HG02610 (cell line): ENCODE measurements at regions not wholly inside any gene's neighbourhood (a gene's known extent, or its start where the extent isn't known, plus 50 kb on each side); places are given as distances from the start of the nearest gene placed in this dataset.
"Not testable (repeated sequence)": the region's sequence is repeated elsewhere in the genome, so short reads cannot be mapped to it uniquely, and the experiment has no call there.

Source experiments
- ATAC-seq: cut with Tn5 transposase; IDR thresholded peaks from one replicate; pipeline ENCODE4 v1.9.1; 2021; ENCODE audit warnings: mild to moderate bottlenecking, moderate library complexity; ENCODE audit not compliant: unreplicated experiment

DNA sequence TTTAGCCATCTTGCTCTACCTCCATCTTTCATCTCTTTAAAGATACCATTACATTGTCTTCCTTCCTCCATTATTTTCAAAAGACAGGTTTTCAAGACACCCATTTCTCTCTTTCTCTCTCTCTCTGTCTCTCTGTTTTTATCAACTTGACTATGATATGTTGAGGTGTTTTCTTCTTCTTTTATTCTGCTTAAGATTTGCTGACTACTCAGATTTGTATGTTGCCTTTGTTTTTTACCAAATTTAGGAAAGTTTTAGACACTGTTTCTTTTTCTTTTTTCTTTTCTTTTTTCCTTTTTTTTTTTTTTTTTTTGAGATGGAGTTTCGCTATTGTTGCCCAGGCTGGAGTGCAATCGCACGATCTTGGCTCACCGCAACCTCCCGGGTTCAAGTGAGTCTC lies 647.5 kb upstream of the VRK2 start:
- ATAC-seq: no peak

DNA sequence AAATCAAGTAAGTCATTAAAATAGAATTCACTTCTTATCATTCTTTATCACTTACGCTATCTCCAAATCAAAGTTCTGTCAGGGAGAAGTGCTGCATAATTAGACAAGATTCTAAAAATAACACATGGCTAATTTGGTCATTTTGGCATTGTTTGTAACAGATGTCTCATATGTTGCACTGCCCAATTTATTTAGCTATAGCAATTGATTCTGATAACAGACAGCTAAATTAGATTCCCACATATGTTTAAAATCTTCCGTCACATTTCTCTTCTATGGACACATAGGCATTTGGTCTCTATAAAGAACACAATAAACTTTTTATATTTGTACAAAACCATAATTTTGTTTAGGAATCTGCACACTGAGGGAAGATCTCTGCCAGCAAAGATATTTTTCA lies 644.5 kb upstream of the VRK2 start:
- ATAC-seq: no peak

DNA sequence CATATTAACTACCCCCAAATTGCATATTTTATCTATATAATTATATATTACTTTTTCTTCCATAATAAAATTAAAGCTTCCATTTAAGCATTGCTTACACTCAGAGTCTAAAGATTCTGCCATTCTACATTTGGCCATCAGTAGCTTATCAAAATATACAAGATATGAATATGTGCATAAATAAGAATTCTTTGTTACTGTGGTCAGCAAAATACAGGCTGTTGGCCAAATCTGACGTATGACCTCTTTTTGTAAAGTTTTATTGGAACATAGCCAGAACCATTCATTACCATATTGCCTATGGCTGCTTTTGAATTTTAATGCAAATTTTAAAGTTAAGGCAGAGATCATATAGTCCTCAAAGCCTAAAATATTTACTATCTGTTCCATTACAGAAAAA lies 643.9 kb upstream of the VRK2 start:
- ATAC-seq: no peak

DNA sequence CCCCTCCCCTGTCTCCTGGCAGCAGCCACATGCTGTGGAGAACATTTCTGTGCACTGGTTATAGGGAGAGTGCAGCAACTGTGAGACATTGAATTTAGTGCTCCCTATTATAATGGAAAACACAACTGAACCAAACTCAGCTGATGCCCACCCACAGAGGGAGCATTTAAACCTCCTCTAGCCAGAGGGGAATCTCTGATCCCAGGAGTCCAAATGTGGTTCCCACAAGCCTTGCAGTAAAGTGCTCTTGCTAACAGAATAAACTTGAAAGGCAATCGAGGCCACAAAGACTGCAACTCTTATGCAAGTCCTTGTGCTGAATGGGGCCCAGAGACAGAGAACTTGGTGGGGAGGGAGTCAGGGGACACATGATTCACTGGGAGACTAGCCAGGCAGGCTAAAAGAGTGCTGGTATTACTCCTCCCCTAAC lies 638.8 kb upstream of the VRK2 start:
- ATAC-seq: no peak

DNA sequence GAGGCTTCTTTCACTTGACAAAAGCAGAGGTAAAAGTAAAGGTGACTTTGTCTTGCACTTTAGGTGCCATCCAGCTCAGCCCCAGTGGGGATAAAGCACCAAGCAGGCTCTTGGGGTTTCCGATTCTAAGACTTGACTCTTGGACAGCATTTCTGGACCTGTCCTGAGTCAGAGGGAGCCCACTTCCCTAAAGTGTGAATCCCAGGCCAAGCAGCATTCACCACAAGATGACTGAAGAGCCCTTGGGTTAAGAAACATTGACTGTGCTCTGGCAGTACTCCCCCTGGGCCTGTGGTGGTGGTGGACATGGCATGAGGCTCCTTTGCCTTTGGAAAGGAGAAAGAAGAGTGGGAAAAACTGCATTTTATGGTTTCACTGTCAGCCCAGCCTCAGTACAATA lies 638.0 kb upstream of the VRK2 start:
- no peak for ATAC-seq

DNA sequence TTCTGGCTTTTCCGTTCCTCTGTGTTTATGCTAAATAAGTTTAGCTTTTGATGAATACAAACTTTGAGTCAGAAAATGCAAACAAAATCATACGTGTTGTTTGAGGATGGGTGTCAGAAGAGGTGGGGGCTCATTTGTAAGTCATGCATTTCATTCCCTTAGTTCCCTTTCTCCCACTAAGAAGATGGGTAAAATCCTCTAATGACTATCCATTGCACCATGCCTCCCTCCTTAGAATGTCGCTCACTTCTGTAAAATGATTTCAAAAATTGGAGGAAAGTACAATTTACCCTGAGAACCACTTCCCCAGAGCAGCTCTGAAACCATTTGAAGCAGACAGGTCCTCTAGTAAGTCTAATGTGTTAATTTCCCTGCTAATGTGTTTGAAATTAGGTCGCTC lies 629.6 kb upstream of the VRK2 start:
- ATAC-seq: no peak

DNA sequence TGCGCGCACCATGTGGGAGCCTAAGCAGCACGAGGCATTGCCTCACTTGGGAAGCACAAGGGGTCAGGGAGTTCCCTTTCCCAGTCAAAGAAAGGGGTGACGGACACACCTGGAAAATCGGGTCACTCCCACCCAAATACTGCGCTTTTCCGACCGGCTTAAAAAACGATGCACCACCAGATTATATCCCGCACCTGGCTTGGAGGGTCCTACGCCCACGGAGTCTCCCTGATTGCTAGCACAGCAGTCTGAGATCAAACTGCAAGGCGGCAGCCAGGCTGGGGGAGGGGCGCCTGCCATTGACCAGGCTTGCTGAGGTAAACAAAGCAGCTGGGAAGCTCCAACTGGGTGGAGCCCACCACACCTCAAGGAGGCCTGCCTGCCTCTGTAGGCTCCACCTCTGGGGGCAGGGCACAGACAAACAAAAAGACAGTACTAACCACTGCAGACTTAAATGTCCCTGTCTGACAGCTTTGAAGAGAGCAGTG lies 627.7 kb upstream of the VRK2 start:
- not testable (repeated sequence) for ATAC-seq

DNA sequence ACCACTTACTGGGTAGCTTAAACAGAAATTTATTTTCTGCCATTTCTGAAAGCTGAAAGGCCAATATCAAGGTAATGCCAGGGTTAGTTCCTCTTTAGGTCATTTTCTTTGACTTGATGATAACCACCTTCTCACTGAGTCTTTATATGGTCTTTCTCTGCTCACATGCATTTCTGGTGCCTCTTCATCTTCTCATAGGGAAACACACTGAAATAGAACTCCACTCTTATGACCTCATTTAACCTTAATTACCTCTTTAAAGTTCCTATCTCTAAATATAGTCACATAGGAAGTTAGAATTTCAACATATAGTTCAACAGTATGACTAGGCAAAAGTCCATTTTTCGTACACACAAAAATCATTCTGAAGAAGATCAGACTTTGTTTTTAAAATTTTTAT lies 616.8 kb upstream of the VRK2 start:
- no peak for ATAC-seq

DNA sequence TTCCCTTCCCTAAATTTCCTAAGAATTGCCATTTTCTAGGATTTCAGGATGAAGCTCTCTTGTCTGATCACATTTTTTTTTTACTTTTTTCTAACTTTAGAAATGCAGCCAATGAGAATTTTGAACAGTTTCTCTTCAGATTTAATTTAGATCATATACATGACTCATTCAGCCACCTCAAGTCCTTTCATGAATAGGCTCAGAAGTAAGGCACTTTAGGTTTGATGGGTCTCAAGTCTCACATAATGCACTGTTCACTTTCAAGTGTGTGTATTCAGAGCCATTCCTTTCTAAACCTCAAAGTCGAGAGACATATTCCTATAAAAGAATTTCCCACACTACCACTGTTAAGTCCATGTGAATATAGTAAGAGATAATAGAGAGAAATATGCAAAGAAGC lies 614.1 kb upstream of the VRK2 start:
- no peak for ATAC-seq

DNA sequence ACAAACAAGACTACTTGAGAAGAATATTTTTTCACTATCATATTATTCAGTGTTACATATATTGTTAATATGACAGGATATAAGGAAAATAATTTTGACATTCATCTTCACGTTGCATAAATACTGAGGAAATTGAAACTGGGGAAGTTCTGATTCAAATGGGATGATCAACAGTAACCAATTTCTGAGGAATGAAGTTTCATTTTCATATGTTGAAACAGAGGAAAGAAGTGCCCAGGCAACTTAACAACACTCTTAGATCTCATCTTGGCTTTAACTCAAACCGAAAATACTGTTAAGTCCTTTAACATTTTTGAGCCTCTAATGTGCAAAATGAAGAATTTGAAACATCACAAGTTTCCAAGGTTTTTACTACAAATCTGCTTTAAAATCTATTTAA lies 612.2 kb upstream of the VRK2 start:
- no peak for ATAC-seq

DNA sequence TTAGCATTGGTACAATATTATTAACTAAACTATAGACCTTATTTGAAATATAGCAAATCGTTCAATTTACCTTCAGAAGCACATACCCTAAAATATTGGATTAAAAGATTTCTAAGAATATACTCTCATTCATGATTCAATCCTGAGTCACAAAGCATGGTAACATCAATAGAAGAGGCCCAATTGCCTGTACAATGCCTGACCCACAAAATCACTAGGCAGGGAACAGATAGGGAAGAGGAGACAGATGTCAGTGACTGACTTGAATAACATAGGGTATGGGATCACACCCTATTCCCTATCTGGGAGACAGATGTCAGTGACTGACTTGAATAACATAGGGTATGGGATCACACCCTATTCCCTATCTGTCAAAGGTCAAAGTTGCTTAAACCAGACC lies 611.6 kb upstream of the VRK2 start:
- no peak for ATAC-seq

DNA sequence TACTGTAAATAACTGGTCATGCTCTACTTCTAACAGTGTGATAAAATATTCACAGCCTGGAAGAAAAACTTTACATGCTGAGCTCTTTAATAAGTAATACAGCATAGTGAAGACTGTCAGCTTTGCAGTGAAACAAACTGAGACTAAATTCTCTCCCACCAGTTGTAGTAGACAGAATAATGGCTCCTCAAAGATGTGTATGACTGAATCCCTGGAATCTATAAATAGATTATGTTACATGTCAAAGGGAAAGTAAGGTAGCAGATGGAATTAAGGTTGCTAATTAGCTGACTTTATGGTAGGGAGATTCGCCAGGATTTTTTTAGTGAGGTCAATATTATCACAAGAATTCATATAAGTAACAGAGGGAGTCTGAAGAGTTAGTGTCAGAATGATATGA lies 609.5 kb upstream of the VRK2 start:
- ATAC-seq: no peak

DNA sequence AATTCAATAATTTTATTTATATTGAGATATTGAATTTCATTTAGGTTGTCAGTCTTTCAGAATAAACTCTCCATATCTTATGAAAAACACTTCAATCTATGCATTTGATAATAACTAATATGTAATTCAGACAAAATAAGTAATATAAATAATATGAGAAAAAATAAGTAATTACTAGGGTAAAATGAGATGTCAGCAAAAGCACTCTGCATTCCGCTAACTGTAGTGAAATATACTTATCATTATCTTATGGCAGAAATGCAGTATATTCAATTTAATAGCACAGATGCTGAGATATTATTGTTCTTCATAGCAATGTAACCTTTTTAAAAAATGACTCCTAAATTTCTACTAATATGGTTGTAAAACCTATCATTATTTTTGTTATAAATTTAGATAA lies 606.2 kb upstream of the VRK2 start:
- no peak for ATAC-seq

DNA sequence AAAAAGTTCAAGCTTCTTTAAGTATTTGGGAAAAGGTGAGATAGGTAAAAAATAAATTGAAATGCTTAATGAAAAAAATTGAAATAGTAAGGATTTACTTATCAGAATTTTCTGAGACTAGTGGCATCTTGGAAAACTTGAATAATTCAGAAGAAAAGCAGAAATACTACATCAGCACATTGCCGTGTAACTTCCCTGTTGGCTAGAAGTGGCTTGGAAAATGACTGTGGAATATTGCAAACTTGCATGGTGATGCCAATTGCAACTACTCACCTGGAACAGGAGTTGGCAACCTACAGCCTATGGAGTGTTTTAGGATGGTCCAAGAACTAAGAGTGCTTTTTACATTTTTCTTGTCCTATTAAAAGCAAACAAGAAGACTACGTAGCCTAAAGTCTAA lies 603.5 kb upstream of the VRK2 start:
- no peak for ATAC-seq

DNA sequence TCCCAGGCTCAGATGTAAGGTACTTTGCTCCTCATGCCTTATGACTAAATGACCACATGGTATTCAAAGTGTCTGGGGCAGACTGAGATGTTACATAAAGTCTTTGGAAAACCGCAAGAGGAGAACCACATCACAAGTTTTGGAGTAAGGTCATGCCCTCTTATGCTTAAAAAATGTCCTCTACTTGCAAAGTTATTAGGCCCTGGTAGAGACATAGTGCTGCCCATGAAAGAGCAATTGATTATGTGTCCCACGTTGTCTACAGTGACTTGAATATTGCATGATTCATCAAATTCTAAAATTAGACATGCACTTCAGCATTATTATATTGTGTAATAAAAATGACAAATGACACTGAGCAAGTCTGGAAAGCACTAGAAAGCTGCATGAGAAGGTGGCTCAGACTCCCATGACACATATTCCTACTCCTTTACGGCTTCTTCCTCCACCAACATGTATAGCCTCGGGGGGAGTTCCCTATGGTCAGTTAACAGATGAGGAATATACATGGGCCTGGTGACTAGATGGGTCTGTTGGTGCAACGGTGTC lies 602.6 kb upstream of the VRK2 start:
- ATAC-seq: no peak

DNA sequence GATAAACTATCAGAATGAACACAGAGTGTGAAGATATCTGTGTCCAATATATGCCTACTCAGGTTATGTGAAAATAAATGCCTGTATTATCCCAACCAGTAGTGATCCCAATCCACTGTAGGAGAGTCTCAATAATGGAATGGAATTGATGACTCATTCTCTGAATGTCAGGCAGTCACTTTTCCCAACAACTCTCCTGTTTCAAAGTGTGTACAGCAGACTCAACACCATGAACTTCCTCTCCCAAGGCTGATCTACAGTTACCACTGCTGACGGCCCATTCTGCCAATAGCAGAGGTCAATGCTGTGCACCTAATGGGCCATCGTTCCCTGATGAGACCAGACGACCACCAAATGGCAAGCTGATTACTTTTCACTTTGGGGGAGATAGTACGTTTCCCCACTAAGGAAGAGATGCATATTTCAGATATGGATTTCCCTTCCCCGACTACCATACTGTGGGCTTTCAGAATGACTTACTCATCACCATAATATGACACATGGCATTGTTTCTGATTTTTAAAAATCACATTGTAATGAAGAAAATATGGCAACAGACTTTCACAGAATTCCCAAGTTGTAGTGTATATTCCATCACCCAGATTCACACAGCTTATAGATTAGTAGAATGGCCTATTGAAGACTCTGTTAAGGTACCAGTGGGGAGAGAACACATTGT lies 601.7 kb upstream of the VRK2 start:
- ATAC-seq: no peak

DNA sequence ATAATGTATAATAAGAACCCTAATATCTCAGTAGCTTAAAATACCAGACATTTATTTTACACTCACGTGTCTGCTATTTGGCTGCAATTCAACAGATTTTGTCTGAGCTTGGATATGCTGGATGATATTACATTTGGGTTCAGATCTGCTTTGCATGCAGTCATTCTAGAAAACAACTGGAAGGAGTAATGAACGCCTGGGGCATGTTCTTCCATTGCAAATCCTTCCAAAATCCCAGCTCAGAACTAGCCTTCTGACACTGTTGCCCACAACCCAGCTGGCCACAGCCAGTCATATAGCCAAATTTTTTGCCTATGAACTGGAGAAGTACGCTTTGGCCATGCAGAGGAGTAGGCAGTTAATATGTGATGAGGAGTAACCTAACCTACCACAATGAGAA lies 597.8 kb upstream of the VRK2 start:
- ATAC-seq: no peak

DNA sequence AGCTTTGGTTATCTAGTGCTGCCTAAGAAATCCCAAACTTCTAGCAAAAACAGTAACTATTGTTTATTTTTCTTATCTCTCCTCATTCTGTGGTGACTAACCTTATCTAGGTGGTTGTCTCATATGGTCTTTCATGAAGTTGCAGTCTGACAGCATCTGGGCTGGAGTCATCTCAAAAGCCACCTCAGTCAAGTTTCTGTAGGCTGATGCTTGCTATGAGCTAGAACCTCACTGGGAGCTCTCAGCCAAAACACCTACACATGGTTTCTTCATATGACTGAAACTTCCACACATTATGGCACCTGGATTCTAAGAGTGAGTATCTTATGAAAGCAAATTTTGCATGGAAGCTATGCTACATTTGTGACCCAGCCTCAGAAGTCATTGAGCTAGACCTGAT lies 596.4 kb upstream of the VRK2 start:
- ATAC-seq: peak; percentile 98

DNA sequence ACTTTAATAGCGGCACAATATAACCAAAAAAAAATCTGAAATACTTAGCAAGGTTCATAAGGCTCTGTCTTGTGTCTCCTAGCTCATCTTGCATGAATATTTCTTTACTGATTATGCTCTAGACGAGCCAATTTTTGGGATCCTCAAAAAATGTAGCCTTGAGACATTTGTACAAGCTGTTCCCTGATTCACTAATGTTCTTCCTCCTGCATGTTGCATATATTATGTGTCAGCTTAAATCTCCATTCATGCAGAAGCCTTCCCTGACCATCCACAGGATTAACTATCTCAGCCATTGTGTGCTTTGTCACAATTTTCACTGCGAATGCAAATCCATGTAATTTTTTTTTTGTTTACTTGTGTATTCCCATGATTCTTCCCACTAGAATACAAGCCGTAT lies 594.0 kb upstream of the VRK2 start:
- ATAC-seq: no peak

DNA sequence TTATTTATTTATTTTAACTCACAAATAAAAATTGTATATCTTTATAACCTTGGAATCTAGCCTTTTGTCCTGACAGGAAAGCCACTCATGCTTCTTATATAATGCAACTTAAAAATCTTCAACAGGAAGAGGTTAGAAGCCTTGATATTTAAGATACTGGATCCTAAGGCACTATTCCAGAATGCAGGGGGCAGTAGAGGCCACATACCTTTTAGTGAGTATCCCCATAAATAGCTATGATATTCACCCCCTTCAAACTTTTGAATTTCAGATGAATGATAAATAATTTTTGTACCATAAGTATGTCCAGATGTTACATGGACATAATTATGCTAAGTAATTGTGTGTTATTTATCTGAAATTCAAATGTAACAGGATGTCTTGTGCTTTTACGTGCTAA lies 592.7 kb upstream of the VRK2 start:
- no peak for ATAC-seq

DNA sequence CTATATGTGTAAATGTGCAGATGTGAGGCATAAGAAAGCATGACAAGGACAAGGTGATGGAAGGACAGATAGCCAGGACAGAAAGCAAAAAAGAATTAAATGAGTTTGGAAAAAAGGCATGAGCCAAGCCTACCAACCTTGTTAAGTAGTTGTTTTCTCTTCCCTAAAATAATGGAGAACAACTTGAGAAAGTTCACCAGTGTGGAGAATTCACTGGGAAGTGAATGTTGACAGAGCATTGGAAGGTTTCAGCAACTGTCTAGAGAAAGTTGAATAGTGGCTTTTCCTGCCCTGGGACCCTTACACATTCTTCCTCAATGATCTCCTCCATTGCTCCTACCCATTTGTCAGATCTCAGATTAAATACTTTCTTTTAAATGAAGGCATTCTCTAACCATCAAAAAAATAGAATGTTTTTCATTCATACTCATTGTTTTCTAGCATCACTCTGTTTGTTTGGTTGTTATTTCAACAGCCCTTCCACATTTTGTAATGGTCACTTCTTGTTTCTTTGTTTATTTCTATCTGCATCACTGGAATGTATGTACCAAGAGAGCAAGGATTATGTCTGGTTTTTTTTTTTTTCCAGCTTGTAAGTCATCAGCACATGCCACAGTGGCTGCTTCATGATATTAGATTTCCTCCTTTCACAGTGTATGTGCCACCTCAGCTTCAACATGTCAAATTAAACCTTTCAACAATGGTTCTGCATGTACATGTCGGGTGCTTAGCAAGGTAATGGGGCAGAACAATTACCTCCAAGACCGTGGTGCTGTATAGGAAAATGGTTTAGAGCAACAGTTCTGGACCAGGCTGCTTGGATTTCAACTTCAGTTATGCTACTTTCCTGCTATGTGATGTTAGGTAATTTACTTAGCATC lies 586.0 kb upstream of the VRK2 start:
- ATAC-seq: no peak

DNA sequence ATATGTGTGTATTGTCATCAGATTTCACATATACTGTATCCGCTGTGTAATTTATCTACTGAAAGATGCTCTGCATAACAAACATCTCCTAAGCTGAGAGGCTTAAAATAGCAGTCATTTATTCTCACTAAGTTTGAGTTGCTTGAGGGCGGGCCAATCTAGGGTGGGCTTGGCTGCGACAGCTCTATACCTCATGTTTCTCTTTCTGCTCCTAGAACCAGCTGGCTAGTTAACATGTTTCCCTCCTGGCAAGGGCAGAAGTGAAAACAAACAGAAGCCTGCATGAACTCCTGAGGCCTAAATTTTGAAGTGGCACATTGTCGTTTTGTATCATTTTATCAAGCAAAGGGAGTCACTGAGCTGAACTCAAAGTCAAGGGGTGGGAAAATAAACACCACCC lies 585.0 kb upstream of the VRK2 start:
- no peak for ATAC-seq
